Pancreas (tissue), 10 donors: ENCODE measurements at regions not wholly inside any gene's neighbourhood (a gene's known extent, or its start where the extent isn't known, plus 50 kb on each side); places are given as distances from the start of the nearest gene placed in this dataset.

Source experiments
- ATAC-seq, 4 donors: fragments of 200-7000 bp; cut with Tn5 transposase; one replicate each; pipeline versions ENCODE4 v1.8.0 to v1.9.1; 2020; ENCODE audit warnings: mild to moderate bottlenecking in 4 of 4, moderate library complexity in 4 of 4
- DNase-seq, 6 donors: peaks; one replicate each; pipeline ENCODE4 v3.0.0-alpha.2; 2020
- FAIRE-seq: peaks from 2 replicates; lab custom pipeline; 2012; peaks lifted over from hg19 to GRCh38; lab: Jason Lieb, UNC
- H3K27ac ChIP-seq, 4 donors: fragments of 200-600 bp; sonication (generic); 1 replicate in 3 of 4; 2 replicates in 1 of 4; pipeline versions ENCODE4 v1.5.0 to v1.8.0; 2020
- H3K27me3 ChIP-seq, 4 donors: fragments of 200-600 bp; one replicate each; pipeline ENCODE4 v1.8.0; 2021
- H3K36me3 ChIP-seq, 3 donors: fragments of 200-600 bp; sonication (generic) in 1 of 3; one replicate each; pipeline versions ENCODE4 v1.5.0 to v1.8.0; 2020 to 2021
- H3K4me1 ChIP-seq, 3 donors: fragments of 200-600 bp; one replicate each; pipeline ENCODE4 v1.8.0; 2021
- H3K4me3 ChIP-seq, 4 donors: fragments of 200-600 bp; sonication (generic) in 2 of 4; one replicate each; pipeline versions ENCODE4 v1.5.0 to v1.8.0; 2020 to 2021
- H3K9me3 ChIP-seq, 4 donors: fragments of 200-600 bp; one replicate each; pipeline ENCODE4 v1.8.0; 2021
- CTCF ChIP-seq, 4 donors: fragments of 200-600 bp; sonication (generic) in 3 of 4; IDR thresholded peaks; one replicate each; pipeline versions ENCODE4 v1.5.0 to v1.8.0; 2021; ENCODE audit warnings: antibody characterized with exemption in 4 of 4
- WGBS, 2 donors: extraction: QIAGEN DNeasy Blood & Tissue Kit; methylation state at CpG; one replicate each; pipeline ENCODE4 v1.1.7; 2013; 5-methylcytosine and 5-hydroxymethylcytosine counted together
- intact Hi-C, 3 donors: fragments of 100-400 bp; cut with DNase I; formaldehyde crosslinking; loops; one replicate each; pipeline versions ENCODE4 v1.11.1 to v1.14.2; 2022
- donor health status: healthy with polysubstance abuse.
- donor health status: DM: no; HTN: no; CAD: no; lungs with moderate emphysema.
- donor health status: DM: no; HTN: no; CAD: no.
- donor health status: control.
- donor health status: control.
- donor health status: Bipolar disorder and iron deficiency.
- donor health status: DM: yes; HTN: yes; CAD: no.
- donor health status: DM: no; HTN: no; CAD: no.
- donor health status: DM: no; HTN: no; CAD: no.
- donor health status: DM: yes; HTN: yes; CAD: no.

DNA sequence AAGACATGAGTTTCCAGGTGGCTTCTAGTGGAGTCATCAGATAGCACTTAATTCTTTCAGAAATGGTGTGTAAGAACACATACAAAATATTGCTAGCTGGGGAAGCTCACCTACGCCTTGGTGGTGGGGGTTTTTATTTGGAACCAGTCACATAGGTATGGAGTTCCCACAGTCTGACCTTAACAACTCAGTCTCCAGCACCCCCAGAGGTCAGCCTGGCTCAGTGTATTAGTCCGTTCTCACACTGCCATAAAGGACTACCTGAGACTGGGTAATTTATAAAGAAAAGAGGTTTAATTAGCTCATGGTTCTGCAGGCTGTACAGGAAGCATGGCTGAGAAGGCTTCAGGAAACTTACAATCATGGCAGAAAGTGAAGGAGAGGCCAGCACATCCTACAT lies 317.5 kb upstream of the ZC3H12C start:
- no peak for TF ChIP-seq CTCF (IDR thresholded peaks at IDR 0.05)
- WGBS, 2 donors: 80% methylated on average over 2 of the region's 2 CpGs
- H3K4me1 ChIP-seq: no peaks in the 10 kb centered on the region
- intact Hi-C loops: no loop called here
- no peaks in the 10 kb centered on the region for H3K27me3 ChIP-seq
- ATAC-seq (no peak), DNase-seq (no peak), FAIRE-seq (no peak)
- no peak overlapping the region for H3K27ac ChIP-seq
- no peaks in the 10 kb centered on the region for H3K36me3 ChIP-seq
- H3K4me3 ChIP-seq: no peak overlapping the region
- no peaks in the 10 kb centered on the region for H3K9me3 ChIP-seq

DNA sequence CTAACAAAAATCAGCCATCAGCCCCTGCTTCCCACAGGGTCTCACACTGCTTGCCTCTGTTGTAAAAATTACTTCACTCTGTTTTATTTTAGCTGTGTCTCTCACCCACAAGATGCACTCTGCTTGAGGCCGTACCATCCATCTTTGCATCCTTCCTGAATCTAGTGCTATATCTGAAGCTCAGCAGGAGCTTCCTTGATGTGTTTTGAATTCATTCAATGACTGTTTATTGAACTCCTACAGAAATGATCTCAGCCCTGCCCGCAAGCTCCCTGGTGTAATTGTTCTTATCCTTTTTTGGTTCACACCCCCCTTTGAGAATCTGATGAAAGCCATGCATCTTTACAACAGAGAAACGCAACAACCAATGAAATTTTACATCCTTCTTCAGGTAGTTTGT lies 310.2 kb upstream of the ZC3H12C start:
- DNase-seq (no peak), FAIRE-seq (no peak), ATAC-seq (no peak)
- intact Hi-C loops: no loop called here
- Histone ChIP-seq H3K4me1 (peaks cover 0 to 6% (median 0%) of the 10 kb centered on the region in 3 donors), H3K27me3 (no peaks in the 10 kb centered on the region), H3K9me3 (no peaks in the 10 kb centered on the region), H3K36me3 (no peaks in the 10 kb centered on the region), H3K4me3 (no peak overlapping the region), H3K27ac (no peak overlapping the region)
- WGBS, 2 donors: 72 to 82% methylated on average over 3 of the region's 3 CpGs
- TF ChIP-seq CTCF (IDR thresholded peaks at IDR 0.05): no peak

- Histone ChIP-seq H3K27ac (no peak overlapping the region), H3K4me1 (peaks cover 0 to 6% (median 0%) of the 10 kb centered on the region in 3 donors), H3K4me3 (no peak overlapping the region), H3K36me3 (no peaks in the 10 kb centered on the region), H3K9me3 (no peaks in the 10 kb centered on the region), H3K27me3 (no peaks in the 10 kb centered on the region)
- 51 to 62% methylated on average over 3 of the region's 3 CpGs for WGBS, 2 donors
- TF ChIP-seq CTCF (IDR thresholded peaks at IDR 0.05): no peak
- FAIRE-seq: no peak
- intact Hi-C loops: no loop called here
- no peak for DNase-seq
- peak in 1 of 4 donors; percentile 34 for ATAC-seq
Measured at GRCh38 chr11:109783840-109784239, 309.4 kb upstream of the ZC3H12C start.

DNA sequence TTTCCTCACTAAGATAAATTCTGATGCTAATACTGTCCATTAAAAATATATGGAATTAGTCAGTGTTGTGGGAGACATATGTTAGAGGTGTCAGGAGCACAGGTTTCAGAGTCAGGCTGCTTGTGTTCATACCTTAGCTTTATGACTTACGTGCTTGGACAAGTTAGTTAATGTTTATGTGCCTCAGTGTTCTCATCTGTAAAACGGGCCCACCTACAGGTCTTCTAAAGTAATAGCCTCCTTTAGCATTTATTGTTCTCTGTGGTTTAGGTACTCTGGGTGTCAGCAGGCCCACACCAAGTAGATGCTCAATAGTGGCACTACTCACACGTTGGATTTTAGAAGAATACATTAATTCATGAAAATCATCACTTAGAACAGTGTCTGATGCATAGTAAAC lies 308.7 kb upstream of the ZC3H12C start:
- Histone ChIP-seq H3K36me3 (no peaks in the 10 kb centered on the region), H3K27me3 (no peaks in the 10 kb centered on the region), H3K4me1 (peaks cover 0 to 6% (median 0%) of the 10 kb centered on the region in 3 donors), H3K9me3 (no peaks in the 10 kb centered on the region), H3K4me3 (no peak overlapping the region), H3K27ac (no peak overlapping the region)
- DNase-seq: no peak
- FAIRE-seq: no peak
- TF ChIP-seq CTCF (IDR thresholded peaks at IDR 0.05): no peak
- 71 to 73% methylated on average over 3 of the region's 3 CpGs for WGBS, 2 donors
- intact Hi-C loops: no loop called here
- ATAC-seq: no peak

GRCh38 chr11:109785198-109785597 lies 308.0 kb upstream of the ZC3H12C start:
- H3K4me3 ChIP-seq: no peak overlapping the region
- FAIRE-seq: no peak
- no peaks in the 10 kb centered on the region for H3K36me3 ChIP-seq
- WGBS, 2 donors: 93 to 98% methylated on average over 1 of the region's 1 CpG
- H3K4me1 ChIP-seq: peaks cover 0 to 6% (median 0%) of the 10 kb centered on the region in 3 donors
- TF ChIP-seq CTCF (IDR thresholded peaks at IDR 0.05): no peak
- no peak for ATAC-seq
- peak overlapping the region in 2 of 4 donors; percentile 27 to 39 for H3K27ac ChIP-seq
- H3K9me3 ChIP-seq: no peaks in the 10 kb centered on the region
- DNase-seq: no peak
- no peaks in the 10 kb centered on the region for H3K27me3 ChIP-seq
- intact Hi-C loops: no loop called here
